Naive thymus-derived CD8-positive, alpha-beta T cell (primary cell): ENCODE measurements at regions not wholly inside any gene's neighbourhood (a gene's known extent, or its start where the extent isn't known, plus 50 kb on each side); places are given as distances from the start of the nearest gene placed in this dataset.

Source experiments
- ATAC-seq, 2 donors: fragments of 150-1000 bp; cut with Tn5 transposase in 1 of 2; sonication (Bioruptor Pico), chemical (Tn5 transposase) in 1 of 2; 1 replicate in 1 of 2; 2 replicates in 1 of 2; pipeline ENCODE4 v1.10.0; 2021; ENCODE audit warnings: mild to moderate bottlenecking in 2 of 2, moderate library complexity in 2 of 2
- POLR2A ChIA-PET: fragments of 350-600 bp; sonication (Branson Sonifier 250); formaldehyde crosslinking; loops from one replicate; lab custom pipeline; 2021; ENCODE audit warnings: antibody characterized with exemption; lab: Charles Lee
- DNase-seq, 10 donors: peaks; one replicate each; pipeline versions ENCODE4 v3.0.0 to v3.0.0-alpha.2; 2020 to 2022
- H3K27ac Mint-ChIP-seq, 10 donors: one replicate each; pipeline ENCODE4 v1.8.0; 2020 to 2022; ENCODE audit warnings: mild to moderate bottlenecking in 10 of 10, mixed read lengths in 10 of 10, moderate library complexity in 4 of 10, inconsistent platforms in 1 of 10
- H3K27me3 Mint-ChIP-seq, 5 donors: one replicate each; pipeline ENCODE4 v1.8.0; 2021 to 2022; ENCODE audit warnings: mixed read lengths in 5 of 5
- H3K36me3 Mint-ChIP-seq, 3 donors: one replicate each; pipeline ENCODE4 v1.8.0; 2020 to 2022; ENCODE audit warnings: mixed read lengths in 3 of 3, mild to moderate bottlenecking in 2 of 3, inconsistent platforms in 1 of 3
- H3K4me1 Mint-ChIP-seq, 4 donors: one replicate each; pipeline ENCODE4 v1.8.0; 2021 to 2022; ENCODE audit warnings: mixed read lengths in 4 of 4
- H3K4me3 Mint-ChIP-seq, 10 donors: one replicate each; pipeline ENCODE4 v1.8.0; 2020 to 2022; ENCODE audit warnings: mild to moderate bottlenecking in 10 of 10, mixed read lengths in 10 of 10, moderate library complexity in 6 of 10, inconsistent platforms in 1 of 10
- H3K9me3 Mint-ChIP-seq, 9 donors: one replicate each; pipeline ENCODE4 v1.8.0; 2020 to 2022; ENCODE audit warnings: mixed read lengths in 9 of 9, mild to moderate bottlenecking in 3 of 9, inconsistent platforms in 1 of 9, moderate library complexity in 1 of 9

DNA sequence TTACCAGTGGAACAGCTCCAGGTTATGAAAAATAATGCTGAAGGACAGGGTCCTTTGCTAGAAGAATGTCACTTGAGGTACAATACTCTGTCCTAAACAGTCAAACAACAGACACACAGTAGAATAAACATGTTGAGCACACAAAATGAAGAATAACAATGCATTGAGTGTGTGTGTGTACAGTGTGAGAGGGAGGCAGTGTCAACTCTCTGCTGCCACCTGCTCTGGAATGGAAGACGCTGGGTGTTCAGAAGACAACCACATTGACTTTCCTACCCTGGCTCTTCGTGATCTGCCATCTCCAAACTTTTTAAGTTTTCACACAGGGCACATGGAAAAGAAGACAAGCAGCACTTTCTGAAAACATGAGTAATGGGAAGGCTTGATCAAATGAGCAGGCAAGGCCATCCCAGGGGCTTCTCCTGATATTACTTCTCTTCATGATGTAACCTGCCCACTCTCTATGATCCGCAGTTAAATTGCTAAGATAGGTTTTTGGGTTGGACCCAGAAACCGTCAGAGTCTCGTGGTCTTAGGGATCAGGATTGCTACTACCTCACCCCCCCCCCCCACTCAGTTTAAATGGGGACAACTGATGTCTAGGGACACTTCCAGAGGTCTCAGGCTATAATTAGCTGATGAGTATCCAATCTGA is 533.2 kb upstream of the TNP1 start:
- POLR2A ChIA-PET = no interaction called here

DNA sequence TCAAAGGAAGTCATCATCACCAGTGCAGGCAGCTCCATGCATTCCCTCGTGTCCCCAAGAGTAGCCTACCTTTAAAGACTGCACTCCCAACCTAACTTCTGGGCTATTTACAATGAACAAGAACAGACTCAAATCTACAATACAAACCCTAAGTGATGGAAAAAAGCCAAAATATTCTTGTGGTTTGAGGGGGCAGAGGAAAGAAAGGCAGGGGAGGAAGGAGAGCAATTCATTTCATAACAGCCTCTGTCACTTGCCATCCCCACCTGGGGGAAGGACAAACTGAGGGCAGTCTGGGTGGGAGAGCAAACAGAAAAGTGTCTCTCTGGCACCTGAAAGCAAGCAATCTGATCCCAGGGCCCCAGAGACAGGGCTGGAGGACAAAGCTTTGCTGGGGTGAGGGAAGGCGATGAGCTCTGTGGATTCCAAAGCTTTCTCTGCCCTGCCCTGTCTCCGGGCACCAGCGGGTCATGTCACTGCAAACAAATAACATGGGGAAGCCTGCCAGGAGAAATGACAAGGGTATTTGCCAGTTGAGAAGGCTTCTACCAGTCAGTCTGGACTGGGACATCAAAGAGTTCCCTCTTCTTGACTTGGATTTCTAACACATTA is 528.0 kb upstream of the TNP1 start:
- ATAC-seq = no peak
- peaks cover 0 to 17% (median 11%) of the 10 kb centered on the region in 3 donors for H3K36me3 Mint-ChIP-seq
- no peak overlapping the region for H3K4me3 Mint-ChIP-seq
- DNase-seq = no peak
- H3K4me1 Mint-ChIP-seq = peaks cover 0 to 10% (median 6%) of the 10 kb centered on the region in 4 donors
- peaks cover 0 to 3% (median 2%) of the 10 kb centered on the region in 5 donors for H3K27me3 Mint-ChIP-seq
- peak overlapping the region in 1 of 10 donors; percentile 15 for H3K27ac Mint-ChIP-seq
- H3K9me3 Mint-ChIP-seq = peaks cover 0 to 23% (median 14%) of the 10 kb centered on the region in 9 donors
- POLR2A ChIA-PET = no interaction called here

More for the DNA sequence above, 533.2 kb upstream of the TNP1 start:
- Mint-ChIP-seq H3K4me3 (no peak overlapping the region), H3K9me3 (peaks cover 0 to 23% (median 13%) of the 10 kb centered on the region in 9 donors), H3K27ac (no peak overlapping the region), H3K27me3 (peaks cover 0 to 9% (median 2%) of the 10 kb centered on the region in 5 donors), H3K4me1 (peaks cover 2 to 8% (median 4%) of the 10 kb centered on the region in 4 donors), H3K36me3 (peaks cover 3 to 20% (median 11%) of the 10 kb centered on the region in 3 donors)
- DNase-seq (no peak), ATAC-seq (no peak)

DNA sequence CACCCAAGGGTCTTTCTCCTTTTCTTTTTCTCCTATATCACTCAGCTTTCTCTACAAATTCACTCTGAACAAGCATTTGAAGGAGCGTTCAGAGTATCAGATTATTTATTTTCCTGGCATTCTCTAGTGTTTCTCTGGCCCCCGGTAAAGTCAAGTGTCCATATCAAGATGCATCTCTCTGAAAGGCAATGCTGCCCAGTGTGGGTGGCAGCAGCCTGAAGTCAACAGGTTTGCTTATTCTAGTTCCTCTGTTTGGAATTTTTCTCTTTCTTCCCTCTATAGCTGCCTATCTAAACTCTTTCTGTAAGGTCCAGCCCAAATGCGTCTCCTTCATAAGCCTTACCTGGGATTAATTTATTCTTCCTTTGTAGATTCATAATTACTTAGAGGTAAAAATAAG is 526.2 kb upstream of the TNP1 start:
- Mint-ChIP-seq H3K4me3 (no peak overlapping the region), H3K27me3 (peaks cover 0 to 2% (median 0%) of the 10 kb centered on the region in 5 donors), H3K9me3 (peaks cover 0 to 9% (median 4%) of the 10 kb centered on the region in 9 donors), H3K27ac (no peak overlapping the region), H3K4me1 (peaks cover 0 to 14% (median 6%) of the 10 kb centered on the region in 4 donors), H3K36me3 (peaks cover 0 to 4% (median 4%) of the 10 kb centered on the region in 3 donors)
- ATAC-seq = no peak
- no peak for DNase-seq
- POLR2A ChIA-PET = no interaction called here

DNA sequence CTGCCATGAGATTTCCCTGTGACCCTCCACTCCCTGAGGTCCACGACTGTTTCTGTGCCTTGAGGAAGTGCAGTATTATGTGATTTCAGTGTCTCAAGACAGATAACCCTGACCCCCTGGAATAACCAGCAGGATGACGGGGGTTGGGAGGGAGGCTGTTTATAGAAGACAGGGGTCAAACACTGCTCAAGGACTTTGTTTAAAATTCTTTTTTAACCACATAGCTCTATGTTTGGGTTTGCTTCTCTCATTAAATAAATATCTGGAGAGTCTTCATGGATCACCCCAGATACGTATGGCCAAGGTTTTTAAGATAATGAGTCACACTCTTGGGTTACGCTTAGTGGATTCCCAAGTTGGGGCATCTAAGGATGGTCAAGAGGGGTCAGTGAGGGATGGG is 523.8 kb upstream of the TNP1 start:
- Mint-ChIP-seq H3K27ac (peak overlapping the region in 1 of 10 donors; percentile 14), H3K36me3 (peaks cover 0 to 5% (median 5%) of the 10 kb centered on the region in 3 donors), H3K9me3 (peaks cover 0 to 4% (median 0%) of the 10 kb centered on the region in 9 donors), H3K4me1 (peaks cover 0 to 14% (median 6%) of the 10 kb centered on the region in 4 donors), H3K27me3 (no peaks in the 10 kb centered on the region), H3K4me3 (peak overlapping the region in 1 of 10 donors; percentile 38)
- no peak for DNase-seq
- ATAC-seq = no peak
- POLR2A ChIA-PET = no interaction called here

DNA sequence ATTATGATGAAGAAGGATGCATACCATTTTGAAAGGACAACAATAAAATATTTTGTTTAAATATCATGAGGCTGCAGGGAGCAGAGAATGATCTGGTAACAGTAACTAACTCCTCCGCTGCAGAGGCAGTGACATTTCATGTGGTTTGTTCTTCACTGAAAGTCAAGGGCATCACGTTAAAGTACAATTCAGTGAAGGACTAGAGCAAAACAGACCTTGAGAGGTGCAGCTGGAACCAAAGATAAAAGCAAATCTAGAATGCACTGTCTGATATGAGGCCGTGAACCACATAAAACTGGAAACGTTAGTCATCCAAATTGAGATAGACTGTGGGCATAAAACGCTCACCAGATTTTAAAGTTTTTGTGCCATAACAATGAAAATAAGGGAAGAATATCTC is 522.9 kb upstream of the TNP1 start:
- POLR2A ChIA-PET = no interaction called here
- Mint-ChIP-seq H3K9me3 (peaks cover 0 to 3% (median 0%) of the 10 kb centered on the region in 9 donors), H3K27ac (peak overlapping the region in 3 of 10 donors; percentile 7 to 27 (median 14)), H3K27me3 (no peaks in the 10 kb centered on the region), H3K4me1 (peaks cover 0 to 10% (median 6%) of the 10 kb centered on the region in 4 donors), H3K4me3 (no peak overlapping the region), H3K36me3 (peaks cover 0 to 5% (median 5%) of the 10 kb centered on the region in 3 donors)
- DNase-seq (peak in 2 of 10 donors; percentile 3 to 7), ATAC-seq (no peak)

DNA sequence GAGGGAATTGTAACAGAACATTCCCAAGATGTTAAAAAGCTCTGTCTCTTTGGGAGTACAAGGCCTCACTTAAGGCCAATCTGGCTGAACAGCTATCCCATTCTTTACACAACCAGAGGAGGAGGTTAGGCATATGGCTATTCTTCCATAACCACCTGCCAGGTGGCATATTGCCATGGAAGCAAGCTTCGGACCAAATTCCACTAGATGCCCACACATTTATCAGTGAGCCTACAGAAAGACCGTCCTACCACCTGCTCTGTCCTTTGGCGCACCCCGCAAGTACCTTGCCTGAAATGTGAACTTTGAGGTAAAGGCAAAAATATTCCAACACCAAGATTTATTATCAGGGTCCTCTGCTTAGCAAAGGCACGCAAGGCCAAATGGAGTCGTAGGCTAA is 519.9 kb upstream of the TNP1 start:
- no peak overlapping the region for H3K4me3 Mint-ChIP-seq
- no peak overlapping the region for H3K27ac Mint-ChIP-seq
- H3K9me3 Mint-ChIP-seq = peaks cover 0 to 12% (median 0%) of the 10 kb centered on the region in 9 donors
- H3K36me3 Mint-ChIP-seq = peaks cover 2 to 5% (median 5%) of the 10 kb centered on the region in 3 donors
- DNase-seq (no peak), ATAC-seq (no peak)
- H3K4me1 Mint-ChIP-seq = peaks cover 0 to 9% (median 6%) of the 10 kb centered on the region in 4 donors
- H3K27me3 Mint-ChIP-seq = peaks cover 0 to 2% (median 0%) of the 10 kb centered on the region in 5 donors
- POLR2A ChIA-PET = no interaction called here

DNA sequence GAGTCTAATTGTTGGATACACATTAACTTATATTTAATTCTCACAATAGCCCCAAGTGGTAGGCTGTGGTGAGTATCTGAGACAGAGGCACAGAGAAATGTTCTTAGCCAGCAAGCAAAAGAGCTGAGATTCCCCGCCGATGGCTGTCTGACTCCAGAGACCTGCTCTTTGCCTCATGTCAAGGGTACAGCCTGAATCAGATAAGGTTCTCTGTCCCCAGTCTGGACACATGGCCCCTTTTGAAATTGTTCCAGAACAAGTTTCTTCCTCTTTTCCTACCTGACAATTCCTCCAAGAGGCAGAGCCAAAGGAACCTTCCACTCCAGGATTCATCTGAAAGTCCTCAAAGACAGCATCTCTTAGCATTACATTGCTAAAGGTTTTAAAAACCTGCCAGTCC is 512.9 kb upstream of the TNP1 start:
- DNase-seq (no peak), ATAC-seq (no peak)
- Mint-ChIP-seq H3K27me3 (peaks cover 0 to 4% (median 0%) of the 10 kb centered on the region in 5 donors), H3K9me3 (peaks cover 0 to 11% (median 0%) of the 10 kb centered on the region in 9 donors), H3K4me3 (no peak overlapping the region), H3K4me1 (peaks cover 0 to 2% (median 0%) of the 10 kb centered on the region in 4 donors), H3K27ac (no peak overlapping the region), H3K36me3 (peaks cover 0 to 2% (median 0%) of the 10 kb centered on the region in 3 donors)
- POLR2A ChIA-PET = no interaction called here

DNA sequence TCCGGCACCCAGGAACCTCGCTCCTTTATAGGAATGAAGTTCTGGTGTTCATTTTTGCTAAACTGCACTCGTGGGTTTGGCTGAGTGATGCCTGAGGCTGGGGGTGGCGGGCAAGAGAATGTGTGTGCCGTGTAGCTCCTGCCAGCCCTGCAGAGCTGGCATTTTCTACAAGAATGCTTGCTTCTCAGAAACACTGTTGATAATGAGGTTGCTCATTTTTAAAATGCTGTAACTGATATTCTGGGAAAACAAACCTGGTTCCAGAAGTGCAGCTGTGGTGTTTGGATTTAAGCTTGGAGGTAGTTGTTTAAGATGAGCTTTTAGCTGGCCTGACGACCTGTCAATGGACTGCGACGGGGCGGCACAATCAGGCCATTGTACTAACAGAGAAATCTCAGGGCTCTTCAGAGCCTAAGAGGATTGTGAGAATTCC is 511.9 kb upstream of the TNP1 start:
- no peak for DNase-seq
- Mint-ChIP-seq H3K27ac (no peak overlapping the region), H3K9me3 (peaks cover 0 to 7% (median 0%) of the 10 kb centered on the region in 9 donors), H3K4me1 (peaks cover 0 to 2% (median 0%) of the 10 kb centered on the region in 4 donors), H3K4me3 (no peak overlapping the region), H3K27me3 (peaks cover 0 to 4% (median 0%) of the 10 kb centered on the region in 5 donors), H3K36me3 (peaks cover 0 to 2% (median 0%) of the 10 kb centered on the region in 3 donors)
- POLR2A ChIA-PET = no interaction called here
- no peak for ATAC-seq

DNA sequence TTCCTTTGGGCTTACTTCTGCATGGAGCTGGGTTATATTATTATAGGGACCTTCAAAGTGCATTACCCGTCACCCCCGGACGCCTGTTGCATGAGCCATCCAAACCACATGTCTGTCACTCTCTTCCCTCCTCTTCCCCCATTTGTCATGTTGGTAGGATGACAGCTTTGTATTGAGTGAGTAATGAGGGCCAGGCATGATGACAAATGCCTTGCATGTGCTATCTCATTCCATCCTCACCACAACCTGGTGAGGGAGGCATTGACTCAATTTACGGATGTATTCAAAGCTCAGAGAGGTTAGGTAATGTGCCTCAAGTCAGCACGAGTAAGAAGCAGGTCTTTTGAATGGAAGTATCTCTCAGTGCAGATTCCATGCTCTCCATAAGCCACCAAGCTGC is 510.5 kb upstream of the TNP1 start:
- POLR2A ChIA-PET = no interaction called here

DNA sequence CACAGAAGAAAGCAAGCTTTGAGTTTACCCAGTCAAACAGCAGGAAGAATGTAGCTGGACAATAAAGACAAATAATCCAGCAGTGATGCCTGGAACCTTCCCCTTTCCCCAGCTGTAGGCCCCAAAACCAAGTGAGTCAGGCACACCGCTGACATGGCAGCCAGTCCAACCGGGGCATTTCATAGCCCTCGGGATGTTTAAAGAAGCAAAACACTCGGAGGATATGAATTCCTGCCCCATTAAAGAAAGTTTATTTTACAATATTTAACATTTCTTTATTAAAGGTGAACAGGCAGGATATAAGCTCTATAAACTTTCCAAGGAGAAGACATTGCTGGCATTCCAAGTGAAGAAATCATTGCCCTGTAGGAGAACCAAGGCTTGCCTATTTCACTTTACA is 507.6 kb upstream of the TNP1 start:
- Mint-ChIP-seq H3K36me3 (no peaks in the 10 kb centered on the region), H3K27ac (no peak overlapping the region), H3K4me1 (peaks cover 0 to 4% (median 0%) of the 10 kb centered on the region in 4 donors), H3K4me3 (no peak overlapping the region), H3K9me3 (no peaks in the 10 kb centered on the region), H3K27me3 (no peaks in the 10 kb centered on the region)
- DNase-seq (no peak), ATAC-seq (no peak)
- POLR2A ChIA-PET = no interaction called here

More for the DNA sequence above, 510.5 kb upstream of the TNP1 start:
- Mint-ChIP-seq H3K27me3 (peaks cover 0 to 2% (median 0%) of the 10 kb centered on the region in 5 donors), H3K36me3 (no peaks in the 10 kb centered on the region), H3K27ac (no peak overlapping the region), H3K4me3 (no peak overlapping the region), H3K4me1 (peaks cover 0 to 2% (median 0%) of the 10 kb centered on the region in 4 donors), H3K9me3 (peaks cover 0 to 1% (median 0%) of the 10 kb centered on the region in 9 donors)
- DNase-seq = no peak
- no peak for ATAC-seq

DNA sequence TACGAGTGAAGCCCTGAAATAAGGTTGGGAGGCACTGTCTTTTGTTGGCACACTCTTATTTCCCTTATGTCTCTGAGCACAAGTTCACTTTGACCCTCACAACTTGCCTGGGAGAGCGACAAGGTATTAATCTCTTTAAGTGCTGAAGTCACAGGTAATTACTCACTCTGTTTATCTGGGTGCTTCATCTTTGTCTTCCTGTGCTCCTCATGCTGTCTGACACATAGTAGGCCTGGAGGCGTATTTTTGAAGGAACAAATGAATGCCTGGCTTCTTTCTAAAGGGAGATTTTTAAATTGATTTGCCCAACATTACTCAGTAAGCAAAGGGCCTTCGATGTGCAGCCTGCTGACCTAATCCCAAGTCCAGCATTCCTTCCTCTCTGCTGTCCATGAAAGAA is 507.1 kb upstream of the TNP1 start:
- Mint-ChIP-seq H3K27me3 (no peaks in the 10 kb centered on the region), H3K4me3 (no peak overlapping the region), H3K27ac (no peak overlapping the region), H3K36me3 (no peaks in the 10 kb centered on the region), H3K4me1 (peaks cover 0 to 4% (median 0%) of the 10 kb centered on the region in 4 donors), H3K9me3 (no peaks in the 10 kb centered on the region)
- DNase-seq = no peak
- no peak for ATAC-seq
- POLR2A ChIA-PET = no interaction called here

DNA sequence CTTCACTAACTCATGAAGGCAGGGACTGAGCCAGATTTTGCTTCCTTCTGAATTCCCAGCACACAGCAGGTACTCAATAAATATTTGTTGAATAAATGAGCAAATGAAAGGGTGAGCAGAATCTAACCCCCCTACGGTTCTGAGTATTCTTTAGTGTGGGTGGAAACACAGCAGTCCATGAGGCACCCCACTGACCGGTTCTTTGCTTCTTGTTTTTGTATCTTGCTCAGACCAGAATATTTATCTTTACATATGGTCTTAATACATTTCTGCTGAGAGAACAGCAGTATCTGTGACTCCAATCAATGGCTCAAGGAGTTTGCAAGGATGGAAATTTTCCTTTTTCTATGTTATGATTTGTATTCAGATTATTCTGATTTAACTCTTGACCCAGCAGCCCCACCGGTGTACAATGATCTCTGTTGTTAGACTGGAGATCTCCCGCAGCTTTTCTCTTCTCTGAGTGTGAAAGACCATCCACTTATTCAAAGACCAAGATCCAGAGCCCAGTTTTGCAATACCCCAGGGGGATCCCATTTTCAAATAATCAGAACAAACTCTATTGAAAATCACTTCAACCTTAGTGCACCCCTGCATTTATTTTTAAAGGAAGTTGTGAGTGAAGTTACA is 506.5 kb upstream of the TNP1 start:
- ATAC-seq = no peak
- Mint-ChIP-seq H3K9me3 (no peaks in the 10 kb centered on the region), H3K27ac (no peak overlapping the region), H3K36me3 (no peaks in the 10 kb centered on the region), H3K4me3 (no peak overlapping the region), H3K4me1 (peaks cover 0 to 4% (median 0%) of the 10 kb centered on the region in 4 donors), H3K27me3 (no peaks in the 10 kb centered on the region)
- POLR2A ChIA-PET = no interaction called here
- no peak for DNase-seq

DNA sequence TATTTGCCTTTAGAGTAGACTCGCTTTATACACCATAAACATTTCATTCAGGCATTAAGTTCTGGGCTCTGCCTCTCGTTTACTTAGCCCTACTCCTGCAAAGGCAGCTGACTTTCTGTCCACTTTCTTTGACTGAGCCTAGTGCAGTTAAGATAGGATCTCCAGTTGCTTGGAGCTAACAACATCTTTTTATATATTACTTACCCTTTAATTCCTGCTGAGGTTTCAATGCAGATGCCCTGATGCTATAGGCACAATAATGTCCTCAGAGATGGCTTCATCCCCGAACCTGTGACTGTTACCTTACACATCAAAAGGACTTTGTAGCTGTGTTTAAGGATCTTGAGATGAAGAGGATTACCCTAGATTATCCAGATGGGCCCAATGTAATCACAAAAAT is 505.8 kb upstream of the TNP1 start:
- ATAC-seq (no peak), DNase-seq (no peak)
- Mint-ChIP-seq H3K36me3 (no peaks in the 10 kb centered on the region), H3K4me1 (peaks cover 0 to 4% (median 0%) of the 10 kb centered on the region in 4 donors), H3K9me3 (no peaks in the 10 kb centered on the region), H3K4me3 (no peak overlapping the region), H3K27me3 (no peaks in the 10 kb centered on the region), H3K27ac (no peak overlapping the region)
- POLR2A ChIA-PET = no interaction called here
